GM12878 (cell line): ENCODE measurements at regions not wholly inside any gene's neighbourhood (a gene's known extent, or its start where the extent isn't known, plus 50 kb on each side); places are given as distances from the start of the nearest gene placed in this dataset.

Experiments used
- ATAC-seq: fragments of 200-7000 bp; cut with Tn5 transposase; 3 replicates; pipeline ENCODE4 v1.9.1; 2020; ENCODE audit warnings: mild to moderate bottlenecking, moderate library complexity
- BruUV-seq: library from RNA; stranded (reverse); fragments of 400-500 nt; replicated peaks from 2 replicates; lab custom pipeline; 2021; lab: Mats Ljungman, UMichigan
- CTCF ChIA-PET: fragments of 300-600 bp; sonication (Branson Sonifier 250); formaldehyde crosslinking; extraction: SDS; loops from one replicate; lab custom pipeline; 2021; ENCODE audit warnings: inconsistent platforms; lab: Yijun Ruan, JAX
- POLR2A ChIA-PET: fragments of 350-600 bp; formaldehyde crosslinking; extraction: SDS; loops from one replicate; lab custom pipeline; 2021; ENCODE audit warnings: inconsistent platforms; lab: Charles Lee
- RAD21 ChIA-PET: fragments of 300-600 bp; sonication (Branson Sonifier 250); formaldehyde crosslinking; loops from one replicate; lab custom pipeline; 2023; ENCODE audit warnings: antibody characterized with exemption; ENCODE audit not compliant: unreplicated experiment; lab: Charles Lee
- SMC1A ChIA-PET: fragments of 300-600 bp; sonication (Branson Sonifier 250); formaldehyde crosslinking; loops from one replicate; lab custom pipeline; 2023; ENCODE audit not compliant: unreplicated experiment, uncharacterized antibody; lab: Charles Lee
- DNase-seq: peaks from one replicate; pipeline ENCODE4 v3.0.0-alpha.2; 2011; ENCODE audit warnings: low read depth, low spot score
- FAIRE-seq: peaks from 3 replicates; lab custom pipeline; 2011; peaks lifted over from hg19 to GRCh38; lab: Jason Lieb, UNC
- H2AFZ ChIP-seq: 2 replicates; pipeline ENCODE4 v1.6.0; 2011; ENCODE audit warnings: low read depth, low read length, control low read depth; ENCODE audit not compliant: control insufficient read depth
- H3K27ac ChIP-seq: 2 replicates; pipeline ENCODE4 v1.5.1; 2011; ENCODE audit warnings: control low read depth; ENCODE audit not compliant: control insufficient read depth, insufficient read depth
- H3K27me3 ChIP-seq, 2 experiments: replicated peaks in 1 of 2; 2 replicates each; pipeline versions ENCODE4 v1.6.0 to v1.6.1; 2011; ENCODE audit warnings: low read length in 1 of 2; ENCODE audit not compliant: control insufficient read depth in 2 of 2, insufficient read depth in 2 of 2
- H3K36me3 ChIP-seq, 2 experiments: 2 replicates each; pipeline ENCODE4 v1.5.1; 2011; ENCODE audit warnings: low read length in 1 of 2; ENCODE audit not compliant: control insufficient read depth in 2 of 2, insufficient read depth in 2 of 2
- H3K4me1 ChIP-seq: 2 replicates; pipeline ENCODE4 v1.6.1; 2011; ENCODE audit warnings: mild to moderate bottlenecking, low read length, moderate library complexity, mixed read lengths; ENCODE audit not compliant: control insufficient read depth, insufficient read depth
- H3K4me2 ChIP-seq: 2 replicates; pipeline ENCODE4 v1.6.0; 2011; ENCODE audit warnings: control low read depth; ENCODE audit not compliant: control insufficient read depth, insufficient read depth
- H3K4me3 ChIP-seq: fragments of 200-600 bp; sonication (generic); 2 replicates; pipeline ENCODE4 v1.5.1; 2016
- H3K79me2 ChIP-seq: 2 replicates; pipeline ENCODE4 v1.6.0; 2011; ENCODE audit warnings: low read length; ENCODE audit not compliant: control insufficient read depth, insufficient read depth
- H3K9ac ChIP-seq: 2 replicates; pipeline ENCODE4 v1.8.0; 2011; ENCODE audit warnings: low read length, control low read depth, mixed read lengths; ENCODE audit not compliant: control insufficient read depth, insufficient read depth
- H3K9me3 ChIP-seq: replicated peaks from 3 replicates; pipeline ENCODE4 v1.5.1; 2011; ENCODE audit warnings: mild to moderate bottlenecking, low read length; ENCODE audit not compliant: control insufficient read depth, insufficient read depth
- H4K20me1 ChIP-seq: 2 replicates; pipeline ENCODE4 v1.6.0; 2011; ENCODE audit not compliant: control insufficient read depth, insufficient read depth
- BCL11A ChIP-seq: IDR thresholded peaks from 2 replicates; pipeline ENCODE4 v1.6.1; 2011; ENCODE audit warnings: low read depth, low read length
- BMI1 ChIP-seq: fragments of 450-650 bp; IDR thresholded peaks from 2 replicates; pipeline ENCODE4 v1.6.1; 2016; ENCODE audit warnings: mild to moderate bottlenecking, moderate library complexity, borderline replicate concordance
- CBX5 ChIP-seq: sonication (generic); IDR thresholded peaks from 2 replicates; pipeline ENCODE4 v1.6.1; 2016; ENCODE audit warnings: low read depth, moderate library complexity, mild to moderate bottlenecking, inconsistent platforms
- FOXM1 ChIP-seq: IDR thresholded peaks from 2 replicates; pipeline ENCODE4 v1.6.1; 2012; ENCODE audit warnings: low read depth, mild to moderate bottlenecking, inconsistent platforms, low read length, moderate library complexity
- GABPA ChIP-seq: IDR thresholded peaks from 2 replicates; pipeline ENCODE4 v1.6.1; 2014; ENCODE audit warnings: antibody characterized with exemption, low read depth, mild to moderate bottlenecking, inconsistent platforms
- MEF2B ChIP-seq: fragments of 450-650 bp; IDR thresholded peaks from 2 replicates; pipeline ENCODE4 v1.6.1; 2018; ENCODE audit warnings: mild to moderate bottlenecking, moderate library complexity; ENCODE audit not compliant: partially characterized antibody, poor library complexity, severe bottlenecking
- NFIC ChIP-seq: IDR thresholded peaks from 2 replicates; pipeline ENCODE4 v1.6.1; 2012; ENCODE audit warnings: low read depth, mild to moderate bottlenecking, inconsistent platforms, low read length, moderate library complexity
- POLR2AphosphoS2 ChIP-seq: IDR thresholded peaks from 2 replicates; pipeline ENCODE4 v1.6.1; 2011; ENCODE audit warnings: low read depth, mild to moderate bottlenecking, low read length, improper control_type of control experiment, moderate library complexity
- ZNF384 ChIP-seq: IDR thresholded peaks from 2 replicates; pipeline ENCODE4 v1.6.1; 2012; ENCODE audit warnings: low read depth, mild to moderate bottlenecking, low read length, improper control_type of control experiment, borderline replicate concordance
- WGBS: methylation state at CpG from one replicate; pipeline ENCODE4 v1.1.6; 2016; ENCODE audit warnings: low lambda C conversion rate; ENCODE audit not compliant: insufficient replicate concordance, insufficient coverage; ENCODE audit errors: missing lambda C conversion rate; 5-methylcytosine and 5-hydroxymethylcytosine counted together
- in situ Hi-C: fragments of 300-500 bp; cut with MboI; formaldehyde crosslinking; loops from 9 replicates; pipeline ENCODE4 v1.14.3; 2018; ENCODE audit warnings: mixed read lengths
- intact Hi-C: fragments of 100-400 bp; cut with micrococcal nuclease; formaldehyde crosslinking; loops from one replicate; pipeline ENCODE4 v1.14.2; 2022; ENCODE audit not compliant: unreplicated experiment
- TF ChIP-seq, protein P1 (sequence below): fragments of 450-650 bp; IDR thresholded peaks from 2 replicates; pipeline ENCODE4 v1.6.1; 2017; ENCODE audit warnings: low read depth, mild to moderate bottlenecking, moderate library complexity
- TF ChIP-seq, protein P2 (sequence below): IDR thresholded peaks from 2 replicates; pipeline ENCODE4 v1.6.1; 2012; ENCODE audit warnings: low read length, inconsistent platforms
- TF ChIP-seq, protein P3 (sequence below): fragments of 450-650 bp; IDR thresholded peaks from 2 replicates; pipeline ENCODE4 v1.6.1; 2017; ENCODE audit warnings: mild to moderate bottlenecking, low read depth, inconsistent platforms; ENCODE audit not compliant: poor library complexity, severe bottlenecking
- TF ChIP-seq, protein P4 (sequence below): fragments of 450-650 bp; IDR thresholded peaks from 2 replicates; pipeline ENCODE4 v1.6.1; 2017; ENCODE audit warnings: mild to moderate bottlenecking, moderate library complexity

DNA sequence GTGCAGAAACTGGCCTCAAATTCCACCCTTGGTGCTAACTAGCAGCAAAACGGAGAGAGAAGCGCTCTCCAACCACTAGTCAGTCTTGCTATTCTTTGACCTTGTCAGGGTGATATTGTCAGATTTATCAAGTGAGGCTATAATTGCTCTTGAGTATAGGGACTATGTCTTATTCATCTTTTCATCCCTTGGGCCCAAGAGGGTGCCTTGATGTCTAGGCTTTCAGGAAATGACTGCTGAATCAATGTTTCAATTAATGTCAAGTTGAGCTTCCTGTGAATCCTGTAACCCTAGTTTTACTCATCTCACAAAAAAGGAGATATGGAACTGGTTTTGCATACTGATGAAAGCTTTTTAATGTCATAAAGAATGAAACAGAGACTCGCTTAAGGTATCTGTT, 701.3 kb downstream of the EDEM1 start:
- RAD21 ChIA-PET, result no interaction called here
- no peak overlapping the region for H3K4me2 ChIP-seq
- H4K20me1 ChIP-seq, result no peaks in the 10 kb centered on the region
- no peak overlapping the region for H2AFZ ChIP-seq
- POLR2A ChIA-PET, result no interaction called here
- H3K36me3 ChIP-seq, result no peaks in the 10 kb centered on the region
- SMC1A ChIA-PET, result no interaction called here
- no peak overlapping the region for H3K9ac ChIP-seq
- no peaks in the 10 kb centered on the region for H3K27me3 ChIP-seq
- no peak overlapping the region for H3K27ac ChIP-seq
- H3K79me2 ChIP-seq, result no peaks in the 10 kb centered on the region
- ATAC-seq (no peak), FAIRE-seq (no peak), DNase-seq (no peak)
- CTCF ChIA-PET, result interaction anchor here (0.6 kb wide), 1 partner anchor 259 kb away, joined by 3 read pairs; no protein-coding TSS in a partner anchor
- H3K4me3 ChIP-seq, result no peak overlapping the region
- in situ Hi-C loops (no loop called here), intact Hi-C loops (no loop called here)
- TF ChIP-seq NFIC, result no peak
- TF ChIP-seq, protein P1, sequence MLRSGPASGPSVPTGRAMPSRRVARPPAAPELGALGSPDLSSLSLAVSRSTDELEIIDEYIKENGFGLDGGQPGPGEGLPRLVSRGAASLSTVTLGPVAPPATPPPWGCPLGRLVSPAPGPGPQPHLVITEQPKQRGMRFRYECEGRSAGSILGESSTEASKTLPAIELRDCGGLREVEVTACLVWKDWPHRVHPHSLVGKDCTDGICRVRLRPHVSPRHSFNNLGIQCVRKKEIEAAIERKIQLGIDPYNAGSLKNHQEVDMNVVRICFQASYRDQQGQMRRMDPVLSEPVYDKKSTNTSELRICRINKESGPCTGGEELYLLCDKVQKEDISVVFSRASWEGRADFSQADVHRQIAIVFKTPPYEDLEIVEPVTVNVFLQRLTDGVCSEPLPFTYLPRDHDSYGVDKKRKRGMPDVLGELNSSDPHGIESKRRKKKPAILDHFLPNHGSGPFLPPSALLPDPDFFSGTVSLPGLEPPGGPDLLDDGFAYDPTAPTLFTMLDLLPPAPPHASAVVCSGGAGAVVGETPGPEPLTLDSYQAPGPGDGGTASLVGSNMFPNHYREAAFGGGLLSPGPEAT, result no peak
- TF ChIP-seq, protein P2, sequence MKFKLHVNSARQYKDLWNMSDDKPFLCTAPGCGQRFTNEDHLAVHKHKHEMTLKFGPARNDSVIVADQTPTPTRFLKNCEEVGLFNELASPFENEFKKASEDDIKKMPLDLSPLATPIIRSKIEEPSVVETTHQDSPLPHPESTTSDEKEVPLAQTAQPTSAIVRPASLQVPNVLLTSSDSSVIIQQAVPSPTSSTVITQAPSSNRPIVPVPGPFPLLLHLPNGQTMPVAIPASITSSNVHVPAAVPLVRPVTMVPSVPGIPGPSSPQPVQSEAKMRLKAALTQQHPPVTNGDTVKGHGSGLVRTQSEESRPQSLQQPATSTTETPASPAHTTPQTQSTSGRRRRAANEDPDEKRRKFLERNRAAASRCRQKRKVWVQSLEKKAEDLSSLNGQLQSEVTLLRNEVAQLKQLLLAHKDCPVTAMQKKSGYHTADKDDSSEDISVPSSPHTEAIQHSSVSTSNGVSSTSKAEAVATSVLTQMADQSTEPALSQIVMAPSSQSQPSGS, result no peak
- TF ChIP-seq GABPA, result no peak
- TF ChIP-seq BMI1, result no peak
- TF ChIP-seq ZNF384, result no peak
- no peak for TF ChIP-seq FOXM1
- no peak for TF ChIP-seq POLR2AphosphoS2
- TF ChIP-seq, protein P3, sequence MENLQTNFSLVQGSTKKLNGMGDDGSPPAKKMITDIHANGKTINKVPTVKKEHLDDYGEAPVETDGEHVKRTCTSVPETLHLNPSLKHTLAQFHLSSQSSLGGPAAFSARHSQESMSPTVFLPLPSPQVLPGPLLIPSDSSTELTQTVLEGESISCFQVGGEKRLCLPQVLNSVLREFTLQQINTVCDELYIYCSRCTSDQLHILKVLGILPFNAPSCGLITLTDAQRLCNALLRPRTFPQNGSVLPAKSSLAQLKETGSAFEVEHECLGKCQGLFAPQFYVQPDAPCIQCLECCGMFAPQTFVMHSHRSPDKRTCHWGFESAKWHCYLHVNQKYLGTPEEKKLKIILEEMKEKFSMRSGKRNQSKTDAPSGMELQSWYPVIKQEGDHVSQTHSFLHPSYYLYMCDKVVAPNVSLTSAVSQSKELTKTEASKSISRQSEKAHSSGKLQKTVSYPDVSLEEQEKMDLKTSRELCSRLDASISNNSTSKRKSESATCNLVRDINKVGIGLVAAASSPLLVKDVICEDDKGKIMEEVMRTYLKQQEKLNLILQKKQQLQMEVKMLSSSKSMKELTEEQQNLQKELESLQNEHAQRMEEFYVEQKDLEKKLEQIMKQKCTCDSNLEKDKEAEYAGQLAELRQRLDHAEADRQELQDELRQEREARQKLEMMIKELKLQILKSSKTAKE, result no peak
- TF ChIP-seq BCL11A, result no peak
- TF ChIP-seq CBX5, result no peak
- no peak for TF ChIP-seq MEF2B
- TF ChIP-seq, protein P4, sequence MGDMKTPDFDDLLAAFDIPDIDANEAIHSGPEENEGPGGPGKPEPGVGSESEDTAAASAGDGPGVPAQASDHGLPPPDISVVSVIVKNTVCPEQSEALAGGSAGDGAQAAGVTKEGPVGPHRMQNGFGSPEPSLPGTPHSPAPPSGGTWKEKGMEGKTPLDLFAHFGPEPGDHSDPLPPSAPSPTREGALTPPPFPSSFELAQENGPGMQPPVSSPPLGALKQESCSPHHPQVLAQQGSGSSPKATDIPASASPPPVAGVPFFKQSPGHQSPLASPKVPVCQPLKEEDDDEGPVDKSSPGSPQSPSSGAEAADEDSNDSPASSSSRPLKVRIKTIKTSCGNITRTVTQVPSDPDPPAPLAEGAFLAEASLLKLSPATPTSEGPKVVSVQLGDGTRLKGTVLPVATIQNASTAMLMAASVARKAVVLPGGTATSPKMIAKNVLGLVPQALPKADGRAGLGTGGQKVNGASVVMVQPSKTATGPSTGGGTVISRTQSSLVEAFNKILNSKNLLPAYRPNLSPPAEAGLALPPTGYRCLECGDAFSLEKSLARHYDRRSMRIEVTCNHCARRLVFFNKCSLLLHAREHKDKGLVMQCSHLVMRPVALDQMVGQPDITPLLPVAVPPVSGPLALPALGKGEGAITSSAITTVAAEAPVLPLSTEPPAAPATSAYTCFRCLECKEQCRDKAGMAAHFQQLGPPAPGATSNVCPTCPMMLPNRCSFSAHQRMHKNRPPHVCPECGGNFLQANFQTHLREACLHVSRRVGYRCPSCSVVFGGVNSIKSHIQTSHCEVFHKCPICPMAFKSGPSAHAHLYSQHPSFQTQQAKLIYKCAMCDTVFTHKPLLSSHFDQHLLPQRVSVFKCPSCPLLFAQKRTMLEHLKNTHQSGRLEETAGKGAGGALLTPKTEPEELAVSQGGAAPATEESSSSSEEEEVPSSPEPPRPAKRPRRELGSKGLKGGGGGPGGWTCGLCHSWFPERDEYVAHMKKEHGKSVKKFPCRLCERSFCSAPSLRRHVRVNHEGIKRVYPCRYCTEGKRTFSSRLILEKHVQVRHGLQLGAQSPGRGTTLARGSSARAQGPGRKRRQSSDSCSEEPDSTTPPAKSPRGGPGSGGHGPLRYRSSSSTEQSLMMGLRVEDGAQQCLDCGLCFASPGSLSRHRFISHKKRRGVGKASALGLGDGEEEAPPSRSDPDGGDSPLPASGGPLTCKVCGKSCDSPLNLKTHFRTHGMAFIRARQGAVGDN, result no peak
- no peaks in the 10 kb centered on the region for H3K4me1 ChIP-seq
- no peaks in the 10 kb centered on the region for H3K9me3 ChIP-seq
- no TSS peak for BruUV-seq
- WGBS, result 43% methylated on average over 3 of the region's 3 CpGs
